MCF 10A (cell line): ENCODE measurements at regions not wholly inside any gene's neighbourhood (a gene's known extent, or its start where the extent isn't known, plus 50 kb on each side); places are given as distances from the start of the nearest gene placed in this dataset.

Experiments used
- BruUV-seq: library from RNA; stranded (reverse); fragments of 400-500 nt; replicated peaks from 2 replicates; lab custom pipeline; 2021; lab: Mats Ljungman, UMichigan
- CTCF ChIA-PET: fragments of 300-600 bp; sonication (Branson Sonifier 250); formaldehyde crosslinking; extraction: SDS; loops from one replicate; lab custom pipeline; 2021; ENCODE audit warnings: antibody characterized with exemption, inconsistent platforms; lab: Yijun Ruan, JAX
- POLR2A ChIA-PET: fragments of 300-600, 350-650 bp; sonication (Branson Sonifier 250); formaldehyde crosslinking; extraction: SDS; loops from one replicate; lab custom pipeline; 2020; ENCODE audit warnings: antibody characterized with exemption, inconsistent platforms; lab: Yijun Ruan, JAX
- DNase-seq: peaks from one replicate; pipeline ENCODE4 v3.0.0-alpha.2; 2018; ENCODE audit not compliant: unreplicated experiment
- H3K27ac Mint-ChIP-seq: one replicate; pipeline ENCODE4 v1.8.0; 2022; ENCODE audit warnings: mild to moderate bottlenecking, low read depth, mixed read lengths; ENCODE audit not compliant: unreplicated experiment
- H3K27me3 Mint-ChIP-seq: one replicate; pipeline ENCODE4 v1.8.0; 2022; ENCODE audit warnings: mixed read lengths; ENCODE audit not compliant: insufficient read depth, unreplicated experiment
- H3K36me3 Mint-ChIP-seq: one replicate; pipeline ENCODE4 v1.8.0; 2022; ENCODE audit warnings: mild to moderate bottlenecking, moderate library complexity, mixed read lengths; ENCODE audit not compliant: insufficient read depth, unreplicated experiment
- H3K4me1 Mint-ChIP-seq: one replicate; pipeline ENCODE4 v1.8.0; 2022; ENCODE audit warnings: mixed read lengths; ENCODE audit not compliant: insufficient read depth, unreplicated experiment
- H3K4me3 Mint-ChIP-seq: one replicate; pipeline ENCODE4 v1.8.0; 2022; ENCODE audit warnings: mild to moderate bottlenecking, moderate library complexity, mixed read lengths; ENCODE audit not compliant: unreplicated experiment
- H3K9me3 Mint-ChIP-seq: one replicate; pipeline ENCODE4 v1.8.0; 2022; ENCODE audit warnings: mixed read lengths; ENCODE audit not compliant: unreplicated experiment
- CTCF ChIP-seq: fragments of 200-600 bp; IDR thresholded peaks from one replicate; pipeline ENCODE4 v1.8.0; 2022; ENCODE audit warnings: antibody characterized with exemption, mild to moderate bottlenecking; ENCODE audit not compliant: unreplicated experiment
- intact Hi-C: fragments of 100-400 bp; cut with micrococcal nuclease; formaldehyde crosslinking; loops from 2 replicates; pipeline ENCODE4 v1.14.1; 2022

GRCh38 chr15:39332846-39333245 lies 248.0 kb upstream of the THBS1 start:
- intact Hi-C loops = no loop called here
- no peaks in the 10 kb centered on the region for H3K36me3 Mint-ChIP-seq
- no TSS peak for BruUV-seq
- ChIA-PET POLR2A (no interaction called here), CTCF (interaction anchor here (1.4 kb wide), 1 partner anchor 9 kb away, joined by 3 read pairs; no protein-coding TSS in a partner anchor)
- no peaks in the 10 kb centered on the region for H3K27me3 Mint-ChIP-seq
- H3K4me1 Mint-ChIP-seq = peaks cover 17% of the 10 kb centered on the region
- no peak overlapping the region for H3K27ac Mint-ChIP-seq
- H3K9me3 Mint-ChIP-seq = peaks cover under 1% of the 10 kb centered on the region
- no peak for TF ChIP-seq CTCF
- no peak for DNase-seq
- no peak overlapping the region for H3K4me3 Mint-ChIP-seq

- no peak overlapping the region for H3K4me3 Mint-ChIP-seq
- H3K9me3 Mint-ChIP-seq = peaks cover 6% of the 10 kb centered on the region
- no peak overlapping the region for H3K27ac Mint-ChIP-seq
- no TSS peak for BruUV-seq
- no peak for TF ChIP-seq CTCF
- no peak for DNase-seq
- no peaks in the 10 kb centered on the region for H3K27me3 Mint-ChIP-seq
- H3K36me3 Mint-ChIP-seq = no peaks in the 10 kb centered on the region
- intact Hi-C loops = no loop called here
- peaks cover 17% of the 10 kb centered on the region for H3K4me1 Mint-ChIP-seq
- ChIA-PET POLR2A (no interaction called here), CTCF (no interaction called here)
Observed at GRCh38 chr15:39333393-39333792, 247.5 kb upstream of the THBS1 start.

GRCh38 chr15:39333896-39334295 lies 247.0 kb upstream of the THBS1 start:
- no peaks in the 10 kb centered on the region for H3K36me3 Mint-ChIP-seq
- BruUV-seq = no TSS peak
- intact Hi-C loops = no loop called here
- H3K9me3 Mint-ChIP-seq = peaks cover 7% of the 10 kb centered on the region
- H3K27me3 Mint-ChIP-seq = no peaks in the 10 kb centered on the region
- H3K4me1 Mint-ChIP-seq = peaks cover 17% of the 10 kb centered on the region
- POLR2A ChIA-PET = no interaction called here
- TF ChIP-seq CTCF = no peak
- CTCF ChIA-PET = interaction anchor here (0.6 kb wide), 1 partner anchor 346 kb away, joined by 3 read pairs; no protein-coding TSS in a partner anchor
- no peak overlapping the region for H3K4me3 Mint-ChIP-seq
- DNase-seq = no peak
- H3K27ac Mint-ChIP-seq = no peak overlapping the region

- CTCF ChIA-PET = interaction anchor here (0.6 kb wide), 2 partner anchors 207 to 233 kb away, joined by 3 read pairs; no protein-coding TSS in a partner anchor
- intact Hi-C loops = no loop called here
Observed at GRCh38 chr15:39336926-39337325, 244.0 kb upstream of the THBS1 start.

More at GRCh38 chr15:39336926-39337325, 244.0 kb upstream of the THBS1 start:
- POLR2A ChIA-PET = interaction anchor here (0.5 to 1.3 kb wide), 2 partner anchors 21 to 58 kb away, joined by 3 to 5 read pairs; no protein-coding TSS in a partner anchor
- Mint-ChIP-seq H3K27me3 (no peaks in the 10 kb centered on the region), H3K4me3 (no peak overlapping the region), H3K9me3 (peaks cover 7% of the 10 kb centered on the region), H3K27ac (no peak overlapping the region), H3K36me3 (peaks cover 4% of the 10 kb centered on the region), H3K4me1 (peaks cover 5% of the 10 kb centered on the region)
- TF ChIP-seq CTCF = no peak
- DNase-seq = no peak
- BruUV-seq = no TSS peak
